ENCODE measurements at regions not wholly inside any gene's neighbourhood (a gene's known extent, or its start where the extent isn't known, plus 50 kb on each side); places are given as distances from the start of the nearest gene placed in this dataset.

DNA sequence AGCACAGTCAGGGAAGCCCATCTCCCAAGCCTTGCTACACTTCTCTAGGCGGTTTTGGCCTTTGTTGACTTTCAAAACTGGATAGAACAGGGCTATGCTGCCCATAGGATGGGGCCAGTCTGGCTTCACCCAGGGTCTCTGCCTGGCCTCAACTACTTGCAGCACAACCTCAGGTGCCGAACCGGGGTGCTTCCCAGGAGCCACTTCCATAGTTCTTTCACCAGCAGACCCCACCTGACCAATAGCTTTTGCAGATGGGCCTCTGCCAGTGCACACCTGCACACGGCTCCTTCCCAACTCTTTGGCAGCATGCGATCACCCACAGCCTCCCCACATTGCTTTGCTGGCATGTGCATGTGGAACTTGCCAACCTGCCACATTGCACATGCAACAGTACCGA, 331.6 kb downstream of the CPS1 start:
- no peaks in the 10 kb centered on the region for H3K36me3 Mint-ChIP-seq (ENCODE audit: unreplicated experiment)
- no peaks in the 10 kb centered on the region for H3K27me3 Mint-ChIP-seq (ENCODE audit: unreplicated experiment)
- H3K27ac Mint-ChIP-seq (ENCODE audit: unreplicated experiment), result no peak overlapping the region
- TF ChIP-seq, protein P1, sequence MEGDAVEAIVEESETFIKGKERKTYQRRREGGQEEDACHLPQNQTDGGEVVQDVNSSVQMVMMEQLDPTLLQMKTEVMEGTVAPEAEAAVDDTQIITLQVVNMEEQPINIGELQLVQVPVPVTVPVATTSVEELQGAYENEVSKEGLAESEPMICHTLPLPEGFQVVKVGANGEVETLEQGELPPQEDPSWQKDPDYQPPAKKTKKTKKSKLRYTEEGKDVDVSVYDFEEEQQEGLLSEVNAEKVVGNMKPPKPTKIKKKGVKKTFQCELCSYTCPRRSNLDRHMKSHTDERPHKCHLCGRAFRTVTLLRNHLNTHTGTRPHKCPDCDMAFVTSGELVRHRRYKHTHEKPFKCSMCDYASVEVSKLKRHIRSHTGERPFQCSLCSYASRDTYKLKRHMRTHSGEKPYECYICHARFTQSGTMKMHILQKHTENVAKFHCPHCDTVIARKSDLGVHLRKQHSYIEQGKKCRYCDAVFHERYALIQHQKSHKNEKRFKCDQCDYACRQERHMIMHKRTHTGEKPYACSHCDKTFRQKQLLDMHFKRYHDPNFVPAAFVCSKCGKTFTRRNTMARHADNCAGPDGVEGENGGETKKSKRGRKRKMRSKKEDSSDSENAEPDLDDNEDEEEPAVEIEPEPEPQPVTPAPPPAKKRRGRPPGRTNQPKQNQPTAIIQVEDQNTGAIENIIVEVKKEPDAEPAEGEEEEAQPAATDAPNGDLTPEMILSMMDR (IDR thresholded peaks at IDR 0.05; ENCODE audit: partially characterized antibody, unreplicated experiment), result no peak
- H3K9me3 Mint-ChIP-seq (ENCODE audit: unreplicated experiment), result no peaks in the 10 kb centered on the region
- no peak for DNase-seq
- H3K4me1 Mint-ChIP-seq (ENCODE audit: low read depth, unreplicated experiment), result no peaks in the 10 kb centered on the region
- H3K4me3 Mint-ChIP-seq (ENCODE audit: unreplicated experiment), result no peak overlapping the region

DNA sequence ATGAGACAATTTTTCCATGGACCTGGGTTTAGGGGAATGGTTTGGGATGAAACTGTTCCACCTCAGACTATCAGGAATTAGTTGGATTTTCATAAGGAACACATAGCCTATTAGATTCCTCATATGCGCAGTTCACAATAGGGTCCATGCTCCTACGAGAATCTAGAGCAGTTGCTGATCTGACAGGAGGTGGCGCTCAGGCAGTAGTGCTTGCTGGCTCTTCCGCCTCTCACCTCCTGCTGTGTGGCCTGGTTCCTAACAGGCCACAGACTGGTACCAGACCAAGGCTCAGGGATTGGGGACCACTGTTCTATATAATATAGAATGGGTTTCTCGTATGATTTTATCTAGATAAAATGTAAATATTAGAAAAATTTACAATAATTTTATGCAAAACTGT, 338.7 kb downstream of the CPS1 start:
- Mint-ChIP-seq H3K4me1 (ENCODE audit: low read depth, unreplicated experiment) (no peaks in the 10 kb centered on the region), H3K27me3 (ENCODE audit: unreplicated experiment) (no peaks in the 10 kb centered on the region), H3K36me3 (ENCODE audit: unreplicated experiment) (no peaks in the 10 kb centered on the region), H3K4me3 (ENCODE audit: unreplicated experiment) (no peak overlapping the region), H3K27ac (ENCODE audit: unreplicated experiment) (no peak overlapping the region), H3K9me3 (ENCODE audit: unreplicated experiment) (peaks cover 2% of the 10 kb centered on the region)
- peak; percentile 24 for DNase-seq
- TF ChIP-seq, protein P1 (IDR thresholded peaks at IDR 0.05; ENCODE audit: partially characterized antibody, unreplicated experiment), result no peak

DNA sequence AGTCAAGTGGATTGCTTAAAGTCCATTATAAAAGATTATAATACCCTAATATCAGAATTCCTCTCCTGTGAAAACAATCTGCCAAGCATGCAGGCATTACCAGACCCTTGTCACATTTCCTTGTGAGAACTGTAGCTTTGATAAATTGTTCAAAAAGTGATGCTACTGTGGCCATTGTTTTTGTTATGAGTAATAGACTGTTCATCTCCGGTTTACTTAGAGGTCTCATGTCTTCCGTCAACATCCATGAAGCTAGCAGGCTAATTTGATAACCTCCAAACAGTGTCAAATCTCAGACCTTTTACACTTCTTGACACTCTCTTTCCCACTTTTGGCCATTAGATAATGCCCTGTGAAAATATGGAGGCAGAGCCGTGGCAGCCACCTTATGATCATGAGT, 342.7 kb downstream of the CPS1 start:
- TF ChIP-seq, protein P1 (IDR thresholded peaks at IDR 0.05; ENCODE audit: partially characterized antibody, unreplicated experiment), result no peak
- no peak overlapping the region for H3K27ac Mint-ChIP-seq (ENCODE audit: unreplicated experiment)
- H3K4me3 Mint-ChIP-seq (ENCODE audit: unreplicated experiment), result no peak overlapping the region
- H3K27me3 Mint-ChIP-seq (ENCODE audit: unreplicated experiment), result peaks cover 2% of the 10 kb centered on the region
- peaks cover 2% of the 10 kb centered on the region for H3K4me1 Mint-ChIP-seq (ENCODE audit: low read depth, unreplicated experiment)
- no peaks in the 10 kb centered on the region for H3K36me3 Mint-ChIP-seq (ENCODE audit: unreplicated experiment)
- no peak for DNase-seq
- H3K9me3 Mint-ChIP-seq (ENCODE audit: unreplicated experiment), result no peaks in the 10 kb centered on the region

DNA sequence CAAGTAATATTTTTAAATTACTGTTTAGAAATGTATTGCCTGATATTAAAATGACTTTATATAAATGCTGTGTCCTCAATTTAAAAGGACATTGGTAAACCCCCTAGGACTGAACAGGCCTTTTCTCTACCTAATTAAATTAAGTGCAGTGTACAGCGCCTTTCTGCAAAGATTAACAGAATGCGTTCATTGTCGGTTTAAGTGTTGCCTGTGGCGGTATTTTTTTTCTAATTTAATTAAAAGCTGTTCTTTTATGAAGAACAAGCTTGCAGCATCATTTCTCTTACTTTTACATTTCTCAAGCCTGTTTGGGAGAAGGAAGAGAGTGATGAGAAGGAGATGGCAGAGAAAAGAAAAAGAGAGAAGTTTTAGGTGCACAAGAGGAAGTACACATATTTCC, 344.9 kb downstream of the CPS1 start:
- DNase-seq, result no peak
- no peak overlapping the region for H3K4me3 Mint-ChIP-seq (ENCODE audit: unreplicated experiment)
- H3K9me3 Mint-ChIP-seq (ENCODE audit: unreplicated experiment), result no peaks in the 10 kb centered on the region
- H3K27ac Mint-ChIP-seq (ENCODE audit: unreplicated experiment), result no peak overlapping the region
- H3K36me3 Mint-ChIP-seq (ENCODE audit: unreplicated experiment), result no peaks in the 10 kb centered on the region
- TF ChIP-seq, protein P1 (IDR thresholded peaks at IDR 0.05; ENCODE audit: partially characterized antibody, unreplicated experiment), result no peak
- peaks cover 2% of the 10 kb centered on the region for H3K27me3 Mint-ChIP-seq (ENCODE audit: unreplicated experiment)
- peaks cover 2% of the 10 kb centered on the region for H3K4me1 Mint-ChIP-seq (ENCODE audit: low read depth, unreplicated experiment)

DNA sequence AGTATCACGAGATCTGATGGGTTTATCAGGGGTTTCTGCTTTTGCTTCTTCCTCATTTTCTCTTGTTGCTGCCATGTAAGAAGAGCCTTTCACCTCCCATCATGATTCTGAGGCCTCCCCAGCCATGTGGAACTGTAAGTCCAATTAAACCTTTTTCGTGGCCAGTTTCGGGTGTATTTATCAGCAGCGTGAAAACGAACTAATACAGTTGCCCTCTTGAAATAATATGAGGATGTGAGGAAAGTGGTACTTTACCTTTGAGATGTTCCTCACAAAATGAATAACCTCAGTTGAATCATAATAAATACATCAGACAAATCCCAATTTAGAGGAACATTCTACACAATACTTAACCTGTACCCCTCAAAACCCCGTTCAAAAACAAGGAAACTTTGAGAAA, 356.4 kb downstream of the CPS1 start:
- H3K36me3 Mint-ChIP-seq (ENCODE audit: unreplicated experiment), result no peaks in the 10 kb centered on the region
- no peak overlapping the region for H3K4me3 Mint-ChIP-seq (ENCODE audit: unreplicated experiment)
- TF ChIP-seq, protein P1 (IDR thresholded peaks at IDR 0.05; ENCODE audit: partially characterized antibody, unreplicated experiment), result no peak
- no peaks in the 10 kb centered on the region for H3K4me1 Mint-ChIP-seq (ENCODE audit: low read depth, unreplicated experiment)
- H3K27me3 Mint-ChIP-seq (ENCODE audit: unreplicated experiment), result no peaks in the 10 kb centered on the region
- H3K27ac Mint-ChIP-seq (ENCODE audit: unreplicated experiment), result no peak overlapping the region
- no peaks in the 10 kb centered on the region for H3K9me3 Mint-ChIP-seq (ENCODE audit: unreplicated experiment)
- no peak for DNase-seq

Data from glutamatergic neuron (in vitro differentiated cells).